Left colon (tissue), 2 donors: ENCODE measurements at regions not wholly inside any gene's neighbourhood (a gene's known extent, or its start where the extent isn't known, plus 50 kb on each side); places are given as distances from the start of the nearest gene placed in this dataset.

ENCODE experiments used
- ATAC-seq: fragments of 200-7000 bp; cut with Tn5 transposase; one replicate; pipeline ENCODE4 v1.9.1; 2020; ENCODE audit warnings: mild to moderate bottlenecking, moderate library complexity
- DNase-seq, 2 donors: peaks; one replicate each; pipeline ENCODE4 v3.0.0-alpha.2; 2020
- intact Hi-C, 2 donors: fragments of 100-400 bp; cut with DNase I in 1 of 2; cut with micrococcal nuclease in 1 of 2; formaldehyde crosslinking; loops; one replicate each; pipeline versions ENCODE4 v1.11.2 to v1.14.0; 2022; cut with DNase I, micrococcal nuclease
- donor health status: DM: no; HTN: no; CAD: no.
- donor health status: DM: yes; HTN: yes; CAD: no.

DNA sequence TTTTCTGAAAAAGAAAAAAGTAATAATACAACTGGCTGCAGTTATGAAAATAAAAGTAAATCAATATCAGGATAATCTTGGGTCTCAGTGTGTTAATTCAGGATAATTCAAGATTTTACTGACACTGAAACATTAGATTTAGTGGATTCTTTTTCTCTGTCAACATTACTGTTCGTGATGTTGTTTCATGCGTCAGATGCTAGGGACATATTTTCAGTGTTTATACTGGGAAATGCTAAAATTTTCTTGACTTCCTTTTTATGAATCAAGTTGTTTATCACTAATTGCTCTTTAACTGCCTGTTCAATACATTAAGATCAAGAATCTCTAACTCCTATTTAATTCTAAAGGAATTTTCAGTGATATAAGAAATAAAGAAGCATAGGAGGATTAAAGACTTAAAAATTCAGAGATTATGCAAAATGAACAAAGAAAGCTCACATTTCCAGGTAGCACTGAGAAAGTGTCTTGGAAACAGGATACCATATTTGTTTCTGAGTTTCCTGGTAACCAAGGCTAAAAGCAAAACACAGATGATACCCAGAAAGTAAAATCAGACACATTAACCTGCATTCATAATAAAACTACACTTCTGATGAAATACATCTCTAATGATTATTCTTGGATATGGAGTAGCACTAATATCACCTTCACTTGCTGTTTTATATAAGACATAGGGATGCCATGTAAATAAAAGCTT, 174.0 kb downstream of the ARL4C start:
- ATAC-seq: no peak
- intact Hi-C loops: no loop called here
- DNase-seq: no peak

DNA sequence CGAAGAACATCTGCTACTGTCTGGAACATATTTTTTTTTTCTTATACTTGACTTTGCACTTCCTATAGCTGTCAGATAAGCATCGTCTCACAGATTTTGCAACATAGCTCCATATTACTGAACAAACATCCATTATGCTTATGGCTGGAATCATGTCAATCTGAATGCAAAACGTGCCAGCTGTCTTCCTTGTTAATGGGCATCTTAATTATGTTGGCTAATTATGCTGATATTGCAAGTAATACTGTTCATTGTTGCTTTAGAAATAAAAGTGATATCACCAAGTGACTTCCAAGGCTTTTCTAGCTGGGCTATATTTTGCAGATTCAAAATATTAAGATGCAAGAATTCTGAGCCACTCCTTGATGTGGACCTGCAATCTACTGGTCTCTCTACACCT, 176.8 kb downstream of the ARL4C start:
- intact Hi-C loops: no loop called here
- ATAC-seq (no peak), DNase-seq (no peak)

DNA sequence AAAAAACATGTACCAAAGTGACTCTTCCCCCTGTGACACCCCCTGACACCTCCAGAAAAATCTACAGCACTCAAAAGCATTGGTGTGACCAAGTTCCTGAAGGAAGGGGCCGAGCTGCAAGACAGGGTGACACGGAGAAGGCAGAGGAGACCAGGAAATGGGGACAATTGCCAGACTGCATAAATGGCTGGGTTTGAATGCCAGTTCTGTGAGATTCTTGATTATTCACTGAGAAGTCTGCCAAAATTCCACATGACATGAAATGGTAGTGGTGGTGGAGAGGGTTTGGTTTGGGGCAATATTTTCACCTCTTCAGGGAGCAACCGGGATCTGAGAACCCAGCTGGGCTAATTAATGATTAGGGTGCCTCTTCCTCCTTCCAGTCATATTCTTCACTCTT, 178.5 kb downstream of the ARL4C start:
- ATAC-seq: no peak
- intact Hi-C loops: no loop called here
- DNase-seq: no peak

DNA sequence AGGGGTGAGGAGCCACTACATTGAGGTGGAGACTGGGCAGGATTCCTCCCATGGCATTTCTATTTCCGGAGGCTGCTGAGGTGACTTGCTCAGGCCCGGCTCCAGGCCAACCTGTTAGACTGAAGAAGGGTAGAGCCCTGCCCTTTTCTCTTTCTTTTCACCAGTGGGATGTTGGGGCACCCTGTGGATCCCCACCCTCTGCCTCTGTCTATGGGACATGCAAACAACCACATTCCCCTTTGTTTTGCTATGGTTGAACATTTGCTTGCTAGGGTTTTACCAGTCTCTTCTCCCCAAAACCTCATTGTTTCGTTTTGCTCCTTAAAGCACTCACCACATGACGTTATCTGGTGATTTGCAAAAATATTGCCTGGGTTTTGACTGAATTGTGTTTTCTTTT, 183.3 kb downstream of the ARL4C start:
- no peak for DNase-seq
- intact Hi-C loops: no loop called here
- ATAC-seq: no peak

DNA sequence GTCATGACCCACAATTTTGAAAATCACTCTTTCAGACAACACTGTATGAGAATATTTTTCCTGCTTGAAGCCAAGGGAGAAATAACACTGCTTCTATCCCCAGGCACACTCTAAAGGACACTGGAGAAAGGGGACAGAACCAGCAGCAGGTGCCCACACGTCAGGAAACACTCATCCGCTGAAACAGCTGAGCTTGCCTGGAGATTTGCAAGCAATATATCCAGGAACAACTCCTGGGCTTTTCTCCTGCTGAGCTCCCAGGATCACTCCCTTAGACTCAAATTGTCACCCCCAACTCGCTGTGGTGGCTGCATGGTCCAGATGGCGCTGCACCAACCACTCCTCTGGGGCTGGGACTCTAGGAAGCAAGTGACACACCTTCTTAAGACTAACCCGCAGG, 186.7 kb downstream of the ARL4C start:
- no peak for ATAC-seq
- no peak for DNase-seq
- intact Hi-C loops: no loop called here

DNA sequence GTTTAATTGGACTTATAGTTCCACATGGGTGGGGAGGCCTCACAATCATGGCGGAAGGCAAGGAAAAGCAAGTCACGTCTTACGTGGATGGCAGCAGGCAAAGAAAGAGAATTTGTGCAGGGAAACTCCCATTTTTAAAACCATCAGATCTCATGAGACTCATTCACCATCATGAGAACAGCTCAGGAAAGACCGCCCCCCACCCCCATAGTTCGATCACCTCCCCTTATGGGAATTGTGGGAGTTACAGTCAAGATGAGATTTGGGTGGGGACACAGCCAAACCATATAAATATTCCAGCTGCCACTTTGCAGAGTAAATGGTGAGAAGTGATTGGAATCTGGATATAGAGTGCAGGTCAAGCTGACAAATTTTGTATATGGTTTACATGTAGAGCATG, 187.4 kb downstream of the ARL4C start:
- intact Hi-C loops: no loop called here
- no peak for ATAC-seq
- no peak for DNase-seq

DNA sequence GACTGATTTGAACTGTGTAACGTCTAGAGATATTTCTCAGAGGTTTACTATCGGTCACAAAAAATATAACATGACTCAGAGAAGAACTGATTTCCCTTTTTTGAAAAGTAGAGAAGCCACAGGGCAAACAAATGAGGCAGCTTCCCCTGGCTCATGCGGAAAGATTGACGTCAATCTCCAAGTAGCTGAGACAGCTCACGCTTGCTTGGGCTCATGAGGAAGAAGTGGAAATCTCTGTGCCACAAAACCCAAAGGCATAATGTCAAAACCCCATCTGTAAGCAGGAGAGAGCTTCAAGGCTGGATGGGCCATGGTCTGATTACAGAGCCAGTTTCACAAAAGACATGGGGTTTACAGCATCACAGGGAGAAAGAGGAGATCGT, 188.1 kb downstream of the ARL4C start:
- ATAC-seq: peak; percentile 18
- intact Hi-C loops: no loop called here
- DNase-seq: peak in 1 of 2 donors; percentile 44

DNA sequence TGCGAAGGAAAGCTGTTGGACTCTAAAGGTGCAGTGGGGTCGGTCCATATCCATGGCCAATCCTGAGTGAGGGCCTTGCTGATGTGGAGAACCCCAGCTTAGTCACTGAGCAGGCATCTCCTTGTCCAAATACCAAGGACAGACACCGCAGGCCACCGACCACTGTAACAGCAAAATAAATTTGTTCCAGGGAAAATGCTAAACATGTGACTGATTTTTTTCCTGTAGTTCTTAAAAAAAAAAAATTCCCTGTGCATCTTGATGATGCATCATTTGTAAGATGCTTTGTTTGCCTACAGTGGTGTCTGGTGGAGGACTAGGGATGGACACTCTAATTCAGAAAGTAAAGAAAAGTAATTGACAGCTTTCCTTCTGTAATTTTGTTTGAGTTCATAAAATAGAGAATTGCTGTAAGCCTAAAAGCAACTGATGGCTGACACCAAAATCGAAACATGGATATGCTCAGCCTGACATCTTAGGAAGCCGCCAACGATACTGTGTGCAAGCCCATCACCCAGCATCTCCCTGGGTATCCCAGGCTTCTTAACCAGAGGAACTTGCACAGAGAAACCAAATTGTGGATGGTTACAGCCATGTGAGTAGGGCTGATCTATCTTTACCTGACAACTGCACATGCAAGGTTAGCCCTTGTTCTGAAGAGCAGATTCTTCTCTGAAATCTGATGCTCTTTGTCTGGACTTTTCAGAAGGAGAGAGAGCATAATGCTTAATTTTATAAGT, 188.6 kb downstream of the ARL4C start:
- ATAC-seq (no peak), DNase-seq (no peak)
- intact Hi-C loops: no loop called here

DNA sequence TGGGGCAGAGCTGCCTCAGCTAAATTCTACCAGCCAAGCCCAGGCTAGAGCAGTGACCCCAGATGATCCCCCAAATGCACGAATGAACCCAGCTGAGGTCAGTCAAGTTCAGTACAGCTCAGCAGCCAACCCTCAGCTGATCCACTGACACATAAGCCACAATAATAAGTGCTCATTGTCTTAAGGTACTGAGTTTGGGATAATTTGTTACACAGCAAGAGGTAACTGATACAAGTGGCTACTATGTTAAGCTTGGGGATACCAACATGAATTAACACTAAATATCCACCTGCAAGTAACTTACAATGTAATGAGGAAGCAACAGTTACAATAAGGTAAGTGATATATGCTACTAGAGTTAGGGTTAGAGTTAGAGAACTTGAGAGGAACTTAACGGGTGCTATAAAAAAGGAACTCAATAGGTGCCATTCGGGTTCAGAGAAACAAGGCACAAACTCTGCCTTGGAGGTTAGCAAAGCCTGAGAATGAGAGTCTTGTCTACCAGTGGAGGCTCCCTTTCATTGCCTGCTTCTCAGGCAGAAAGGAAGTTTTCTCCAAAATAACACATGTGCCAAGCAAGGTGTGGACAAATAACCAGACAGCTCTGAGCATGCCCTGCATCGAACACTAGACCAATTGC, 189.4 kb downstream of the ARL4C start:
- intact Hi-C loops: no loop called here
- ATAC-seq: no peak

DNA sequence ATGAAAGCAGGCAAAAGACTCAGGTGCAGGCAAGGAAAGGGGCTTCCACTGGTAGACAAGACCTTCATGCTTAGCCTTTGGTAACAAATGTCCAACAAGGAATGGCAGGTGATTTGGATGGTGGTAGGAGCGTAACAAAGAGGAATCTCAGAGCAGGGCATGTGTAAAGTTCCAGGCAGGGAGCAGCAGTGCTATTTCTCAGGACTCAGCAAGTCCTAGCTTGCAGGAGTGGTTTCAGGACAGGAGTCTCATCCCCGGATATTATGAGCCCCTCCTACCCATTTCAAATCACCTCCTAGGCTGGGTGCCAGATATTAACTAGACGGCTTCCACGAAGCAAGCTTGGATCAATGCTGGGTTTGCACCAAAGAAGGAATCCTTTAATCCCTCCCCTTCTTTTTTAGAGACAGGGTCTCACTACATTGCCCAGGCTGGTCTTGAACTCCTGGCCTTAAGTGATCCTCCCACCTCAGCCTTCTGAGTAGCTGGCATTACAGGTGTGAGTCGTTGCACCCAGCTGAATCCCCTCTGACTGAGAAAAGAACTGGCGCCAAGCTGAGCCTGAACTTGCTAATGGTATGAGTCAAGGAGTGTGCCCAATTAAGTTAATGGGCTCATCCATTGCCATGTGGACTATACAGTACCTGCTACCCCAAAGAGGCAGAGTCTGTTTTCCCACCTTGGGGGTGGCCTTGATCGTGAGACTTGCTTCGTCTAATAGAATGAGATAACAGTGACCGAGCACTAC, 190.3 kb downstream of the ARL4C start:
- no peak for ATAC-seq
- intact Hi-C loops: no loop called here
- no peak for DNase-seq

More for the DNA sequence above, 189.4 kb downstream of the ARL4C start:
- no peak for DNase-seq

DNA sequence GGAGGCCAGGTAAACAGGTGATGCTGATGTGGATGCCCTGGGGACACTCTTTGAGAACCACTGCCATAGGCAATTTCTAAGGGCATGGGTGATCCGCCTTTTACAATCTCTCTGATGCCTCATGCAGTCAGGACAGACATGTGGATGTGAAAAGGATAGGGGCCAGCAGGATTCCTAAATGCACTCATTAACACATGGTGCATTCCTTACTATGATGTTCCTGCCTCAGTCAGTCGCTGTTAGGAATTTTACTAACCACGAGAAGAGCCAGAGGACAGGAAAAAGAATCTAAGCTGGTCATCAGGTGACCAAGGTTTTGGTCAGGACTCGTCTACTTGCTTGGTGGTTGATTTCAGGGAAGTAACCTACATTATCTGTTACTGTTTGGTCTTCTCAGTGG, 191.0 kb downstream of the ARL4C start:
- no peak for DNase-seq
- intact Hi-C loops: no loop called here
- ATAC-seq: no peak

DNA sequence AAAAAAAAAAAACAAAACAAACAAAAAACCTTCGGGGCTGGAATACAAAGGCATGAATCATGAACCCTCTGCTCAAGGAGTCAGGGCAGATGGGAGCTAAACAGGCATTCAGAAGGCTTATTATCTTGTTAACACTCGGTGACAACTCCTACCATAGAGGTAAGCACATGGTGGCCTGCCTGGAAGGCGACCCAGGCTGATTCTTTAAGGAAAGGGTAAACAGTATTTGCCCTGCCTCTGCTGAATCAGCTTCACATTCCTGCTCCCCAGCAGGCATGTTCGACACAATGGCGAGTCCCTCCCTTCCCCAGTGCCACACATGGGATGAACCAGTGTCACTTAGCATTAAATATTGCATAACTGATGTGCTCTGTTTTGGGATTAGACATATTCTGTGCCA, 191.9 kb downstream of the ARL4C start:
- intact Hi-C loops: no loop called here
- no peak for DNase-seq
- ATAC-seq: no peak

DNA sequence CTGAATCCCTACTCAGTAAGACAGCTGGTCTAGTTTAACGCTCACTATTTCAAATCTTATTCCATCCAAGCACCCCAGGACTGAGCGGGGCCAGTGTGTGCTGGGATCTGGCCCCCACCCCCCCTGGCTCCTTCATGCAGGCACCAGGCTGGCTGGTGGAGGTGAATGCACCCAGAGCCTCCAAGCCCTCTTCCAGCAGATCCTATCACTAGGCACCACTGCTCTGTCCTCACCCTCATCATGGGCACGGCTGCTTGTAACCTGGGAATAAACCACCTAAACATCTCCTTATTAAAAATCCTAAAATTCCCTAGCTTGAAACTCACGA, 194.3 kb downstream of the ARL4C start:
- DNase-seq (no peak), ATAC-seq (no peak)
- intact Hi-C loops: no loop called here

DNA sequence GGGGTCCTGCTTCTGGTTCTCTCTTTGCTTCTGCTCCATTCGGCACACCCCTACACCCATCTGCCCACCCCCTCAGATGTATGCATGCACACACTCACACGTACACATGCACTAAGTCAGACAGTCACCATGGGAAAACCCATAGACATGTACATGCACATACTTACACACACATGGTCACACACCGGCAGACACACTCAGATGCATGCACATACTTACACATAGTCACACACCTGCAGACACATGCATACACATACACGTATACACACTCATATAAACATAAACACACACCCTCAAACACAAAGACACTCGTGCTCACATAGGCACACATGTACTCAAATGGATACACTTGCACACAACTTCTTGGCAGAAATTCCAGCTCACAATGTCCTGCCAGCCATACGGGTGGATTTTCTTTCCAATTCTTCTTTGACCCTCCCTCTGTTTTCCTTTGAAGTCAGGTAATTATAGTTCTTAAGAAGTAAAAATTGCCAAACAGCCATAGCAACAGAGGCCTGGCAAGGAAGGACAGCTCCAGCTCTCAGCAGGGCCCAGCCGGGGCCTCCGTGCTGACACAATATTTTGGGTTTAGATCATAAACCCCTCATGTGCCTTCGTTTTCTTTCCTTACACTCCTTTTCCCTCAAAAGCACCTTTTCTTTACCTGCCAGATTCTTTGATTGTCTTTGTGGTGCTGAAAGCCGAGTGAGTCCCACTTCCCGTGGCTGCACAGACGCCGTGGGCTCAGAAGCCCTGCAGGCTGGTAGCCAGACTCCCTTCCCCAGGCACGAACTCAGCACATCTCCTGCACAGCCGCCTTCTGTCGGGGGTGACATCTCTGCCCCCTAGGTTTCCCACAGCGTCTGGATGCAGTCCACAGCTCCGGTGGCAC, 195.7 kb downstream of the ARL4C start:
- intact Hi-C loops: no loop called here

DNA sequence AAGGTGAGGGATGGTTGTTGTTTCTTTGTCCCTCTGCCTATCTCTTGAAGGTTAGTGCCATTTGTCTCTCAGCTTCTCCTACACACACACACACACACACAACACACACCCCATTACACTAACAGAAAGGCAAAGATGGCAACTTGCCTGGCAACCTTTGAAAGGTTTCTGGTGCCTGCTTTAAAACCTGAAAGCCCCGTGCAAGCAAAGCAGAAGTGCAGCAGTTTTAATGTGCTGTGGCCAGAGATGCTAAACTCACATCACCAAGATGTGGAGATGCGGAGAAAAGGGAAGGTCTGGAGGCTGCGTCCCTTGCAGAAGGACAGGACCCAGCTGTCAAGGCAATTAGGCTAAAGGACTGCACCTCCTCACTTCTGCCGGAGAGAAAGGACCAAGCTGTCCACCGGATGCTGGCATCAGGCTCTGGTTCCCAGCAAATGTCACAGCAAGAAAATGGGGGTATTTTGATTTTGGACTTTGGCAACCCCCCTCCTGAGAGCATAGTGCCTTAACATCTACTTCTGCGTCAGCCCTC, 196.4 kb downstream of the ARL4C start:
- intact Hi-C loops: no loop called here
- no peak for ATAC-seq

More for the DNA sequence above, 195.7 kb downstream of the ARL4C start:
- no peak for DNase-seq
- ATAC-seq: no peak

DNA sequence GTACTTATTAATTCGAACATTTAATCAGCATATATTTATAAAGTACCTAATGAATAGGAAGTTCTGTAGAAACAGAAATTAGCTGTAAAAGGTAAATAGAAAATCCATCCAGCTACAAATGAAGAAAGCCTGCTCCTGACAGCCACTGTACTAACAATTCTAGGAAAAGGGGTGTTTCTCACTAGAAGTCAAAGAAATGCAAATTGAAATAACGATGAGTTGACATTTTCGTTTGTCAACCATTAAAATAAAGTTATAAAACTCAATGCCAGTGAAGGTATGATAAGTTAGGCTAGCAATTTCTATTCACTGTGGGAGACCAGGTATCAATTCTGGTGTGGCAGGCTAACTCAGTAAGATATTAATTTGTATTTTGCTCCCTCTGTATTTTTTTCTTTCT, 198.0 kb downstream of the ARL4C start:
- DNase-seq (no peak), ATAC-seq (no peak)
- intact Hi-C loops: no loop called here

More for the DNA sequence above, 196.4 kb downstream of the ARL4C start:
- no peak for DNase-seq

DNA sequence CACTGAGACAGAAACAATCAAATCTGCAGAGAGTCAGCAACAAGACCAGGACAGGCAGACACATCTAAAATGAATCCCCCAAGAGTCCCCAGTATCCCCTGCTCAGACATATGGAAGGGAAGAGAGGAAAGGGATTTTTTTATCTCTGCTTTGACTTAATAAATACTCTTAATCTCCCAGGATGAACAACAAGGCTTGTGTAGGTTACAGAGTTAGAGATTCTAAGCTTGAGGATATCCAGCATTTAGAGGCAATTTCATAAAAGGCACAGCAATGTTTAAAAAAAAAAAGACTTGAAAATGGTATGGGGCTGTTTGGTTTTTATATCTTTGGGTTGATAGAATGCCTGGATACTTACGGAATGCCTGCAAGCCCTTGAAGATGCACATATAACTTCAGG, 199.9 kb downstream of the ARL4C start:
- intact Hi-C loops: no loop called here
- ATAC-seq: no peak
- DNase-seq: no peak

DNA sequence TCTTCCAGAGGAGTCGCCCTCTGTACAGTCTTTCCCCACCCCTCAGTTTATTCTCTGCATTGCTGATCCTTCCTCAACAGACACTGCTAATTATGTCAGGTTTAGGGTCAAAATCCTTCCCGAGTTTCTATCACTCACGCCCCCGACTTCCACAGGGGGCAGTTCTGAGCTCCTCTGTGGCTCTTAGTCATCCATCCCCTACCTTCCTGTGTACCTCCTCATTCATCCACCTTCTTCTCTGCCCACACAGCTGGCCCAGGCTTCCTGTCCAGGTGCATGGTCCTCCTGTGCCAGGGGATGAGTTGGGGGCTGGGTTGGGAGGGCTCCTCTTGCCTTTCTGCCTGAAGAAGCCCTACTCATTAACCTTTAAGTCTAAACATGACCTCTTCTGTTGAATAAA, 202.9 kb downstream of the ARL4C start:
- DNase-seq: no peak
- no peak for ATAC-seq
- intact Hi-C loops: no loop called here

DNA sequence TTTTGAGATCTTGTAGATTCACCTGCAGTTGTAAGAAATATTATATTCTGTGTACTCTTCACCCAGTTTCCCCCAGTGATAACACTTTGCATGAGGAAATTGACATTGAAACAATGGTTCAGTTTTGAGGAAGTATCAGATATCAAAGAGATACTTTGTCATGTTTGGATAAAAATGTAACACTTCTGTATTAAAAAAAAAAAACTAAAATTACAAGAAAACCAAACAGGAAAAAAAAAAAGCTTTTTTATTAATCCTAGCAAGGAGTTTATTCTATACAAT, 204.0 kb downstream of the ARL4C start:
- intact Hi-C loops: no loop called here
- DNase-seq: no peak
- no peak for ATAC-seq
